ENCODE measurements at regions not wholly inside any gene's neighbourhood (a gene's known extent, or its start where the extent isn't known, plus 50 kb on each side); places are given as distances from the start of the nearest gene placed in this dataset.

DNA sequence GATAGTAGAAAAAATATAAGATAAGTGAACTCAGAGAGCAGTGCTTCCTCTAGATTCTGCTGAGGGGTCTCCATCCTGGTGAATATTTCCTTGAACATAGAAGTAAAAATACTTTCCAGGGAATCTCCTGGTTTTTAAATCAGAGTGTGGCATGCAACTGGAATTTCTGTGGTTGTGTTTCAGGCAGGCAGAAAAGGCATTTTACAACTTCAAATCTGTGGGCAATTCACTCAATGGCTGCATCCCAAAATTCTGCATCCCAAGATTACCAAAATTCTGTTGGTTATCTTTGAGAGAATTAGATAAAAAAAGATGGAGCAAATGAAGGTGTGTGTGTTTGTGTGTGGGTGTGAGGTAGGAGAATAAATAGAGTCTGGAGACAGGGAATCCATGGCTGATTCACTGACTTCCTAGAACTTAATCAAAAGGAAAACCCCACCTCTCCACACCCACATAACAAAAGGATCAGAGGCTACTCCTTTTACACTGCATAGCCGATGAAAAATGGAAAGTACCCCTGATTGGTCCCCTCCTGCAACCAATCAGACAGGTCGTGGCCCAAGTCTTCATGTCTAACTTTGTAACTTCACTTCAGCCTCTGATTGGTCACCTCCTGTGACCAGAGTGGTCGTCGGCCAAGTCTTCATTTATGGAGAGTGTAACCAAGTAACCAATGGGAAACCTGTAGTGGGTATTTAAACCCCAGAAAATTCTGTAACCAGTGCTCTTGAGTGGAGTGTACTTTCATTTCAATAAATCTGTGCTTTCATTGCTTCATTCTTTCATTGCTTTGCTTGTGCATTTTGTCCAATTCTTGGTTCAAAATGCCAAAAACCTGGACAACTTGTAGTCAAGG is 112.8 kb downstream of the DLEU7 start:
- DNase-seq (ENCODE audit: extremely low spot score), result no peak
- TF ChIP-seq EP300 (IDR thresholded peaks at IDR 0.05) (no peak), CTCF (IDR thresholded peaks at IDR 0.05) (no peak), POLR2A (IDR thresholded peaks at IDR 0.05; ENCODE audit: low read depth) (no peak)
- no peaks in the 10 kb centered on the region for H3K27me3 ChIP-seq
- no peaks in the 10 kb centered on the region for H3K36me3 ChIP-seq
- H3K4me1 ChIP-seq, result peaks cover 0 to 2% (median 0%) of the 10 kb centered on the region in 4 donors
- peaks cover 0 to 4% (median 0%) of the 10 kb centered on the region in 4 donors for H3K9me3 ChIP-seq
- intact Hi-C loops (cut with DNase I), result no loop called here
- no peak overlapping the region for H3K27ac ChIP-seq (replicated peaks in 1 of 4)
- no peak overlapping the region for H3K4me3 ChIP-seq
- WGBS, result 92% methylated on average over 4 of the region's 4 CpGs

DNA sequence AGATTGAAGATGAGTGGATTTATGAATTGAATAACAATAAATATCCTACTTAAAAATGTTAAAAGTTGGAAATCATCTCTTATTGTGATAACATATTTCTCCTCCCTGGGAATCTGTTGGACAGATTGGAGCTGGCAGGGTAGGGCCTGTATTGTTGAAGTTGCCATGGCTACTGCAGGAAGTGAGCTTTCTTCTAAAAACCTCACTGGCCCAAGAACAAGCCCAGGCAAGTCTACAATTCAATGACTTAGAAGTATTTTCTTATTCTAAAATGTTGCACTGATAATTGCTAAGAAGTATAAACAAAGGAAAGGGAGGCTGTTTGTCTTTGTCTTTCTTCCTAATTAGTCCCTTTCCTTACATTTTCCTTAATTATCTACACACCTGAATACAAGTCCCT is 112.1 kb downstream of the DLEU7 start:
- Histone ChIP-seq H3K9me3 (peaks cover 0 to 4% (median 0%) of the 10 kb centered on the region in 4 donors), H3K4me3 (no peak overlapping the region), H3K27ac (replicated peaks in 1 of 4) (no peak overlapping the region), H3K4me1 (peaks cover 0 to 2% (median 0%) of the 10 kb centered on the region in 4 donors), H3K27me3 (no peaks in the 10 kb centered on the region), H3K36me3 (no peaks in the 10 kb centered on the region)
- intact Hi-C loops (cut with DNase I), result no loop called here
- no peak for DNase-seq (ENCODE audit: extremely low spot score)
- TF ChIP-seq EP300 (IDR thresholded peaks at IDR 0.05) (no peak), CTCF (IDR thresholded peaks at IDR 0.05) (no peak), POLR2A (IDR thresholded peaks at IDR 0.05; ENCODE audit: low read depth) (no peak), POLR2AphosphoS5 (IDR thresholded peaks at IDR 0.05) (no peak)

- Histone ChIP-seq H3K27ac (replicated peaks in 1 of 4) (no peak overlapping the region), H3K9me3 (peaks cover 0 to 4% (median 0%) of the 10 kb centered on the region in 4 donors), H3K27me3 (no peaks in the 10 kb centered on the region), H3K4me3 (no peak overlapping the region), H3K36me3 (no peaks in the 10 kb centered on the region), H3K4me1 (peaks cover 0 to 2% (median 0%) of the 10 kb centered on the region in 4 donors)
- intact Hi-C loops (cut with DNase I), result no loop called here
- DNase-seq (ENCODE audit: extremely low spot score), result no peak
- TF ChIP-seq POLR2AphosphoS5 (IDR thresholded peaks at IDR 0.05) (no peak), POLR2A (IDR thresholded peaks at IDR 0.05; ENCODE audit: low read depth) (no peak), CTCF (IDR thresholded peaks at IDR 0.05) (no peak), EP300 (IDR thresholded peaks at IDR 0.05) (no peak)
- WGBS, result 75% methylated on average over 3 of the region's 3 CpGs
Observed at GRCh38 chr13:50732712-50733111, 110.8 kb downstream of the DLEU7 start.

DNA sequence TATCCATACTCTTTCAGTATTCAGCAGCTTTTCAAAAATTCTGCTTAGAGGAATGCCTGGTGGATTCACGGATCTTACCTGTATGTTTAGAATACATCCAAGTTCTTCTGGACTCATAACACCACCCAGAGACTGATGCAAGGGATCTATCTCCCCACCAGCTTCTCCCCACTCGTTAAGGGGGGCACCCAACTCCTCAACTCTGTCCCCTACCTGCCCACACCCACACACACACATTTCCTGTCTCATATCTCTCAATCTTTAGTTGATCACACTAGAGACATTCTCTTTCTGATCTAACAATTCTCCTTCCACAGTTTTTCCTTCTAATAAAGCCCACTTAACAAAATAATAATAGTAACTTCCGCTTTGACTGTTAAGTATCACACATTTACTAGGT is 110.1 kb downstream of the DLEU7 start:
- no peak overlapping the region for H3K4me3 ChIP-seq
- intact Hi-C loops (cut with DNase I), result no loop called here

More for the DNA sequence above, 110.1 kb downstream of the DLEU7 start:
- Histone ChIP-seq H3K27ac (replicated peaks in 1 of 4) (no peak overlapping the region), H3K4me1 (peaks cover 0 to 2% (median 0%) of the 10 kb centered on the region in 4 donors), H3K9me3 (peaks cover 0 to 4% (median 0%) of the 10 kb centered on the region in 4 donors), H3K27me3 (no peaks in the 10 kb centered on the region), H3K36me3 (no peaks in the 10 kb centered on the region)
- DNase-seq (ENCODE audit: extremely low spot score), result no peak
- 90% methylated on average over 3 of the region's 3 CpGs for WGBS
- TF ChIP-seq POLR2AphosphoS5 (IDR thresholded peaks at IDR 0.05) (no peak), EP300 (IDR thresholded peaks at IDR 0.05) (no peak), CTCF (IDR thresholded peaks at IDR 0.05) (no peak), POLR2A (IDR thresholded peaks at IDR 0.05; ENCODE audit: low read depth) (no peak)

All from esophagus muscularis mucosa (tissue), 4 donors.